ENCODE measurements at regions not wholly inside any gene's neighbourhood (a gene's known extent, or its start where the extent isn't known, plus 50 kb on each side); places are given as distances from the start of the nearest gene placed in this dataset.

DNA sequence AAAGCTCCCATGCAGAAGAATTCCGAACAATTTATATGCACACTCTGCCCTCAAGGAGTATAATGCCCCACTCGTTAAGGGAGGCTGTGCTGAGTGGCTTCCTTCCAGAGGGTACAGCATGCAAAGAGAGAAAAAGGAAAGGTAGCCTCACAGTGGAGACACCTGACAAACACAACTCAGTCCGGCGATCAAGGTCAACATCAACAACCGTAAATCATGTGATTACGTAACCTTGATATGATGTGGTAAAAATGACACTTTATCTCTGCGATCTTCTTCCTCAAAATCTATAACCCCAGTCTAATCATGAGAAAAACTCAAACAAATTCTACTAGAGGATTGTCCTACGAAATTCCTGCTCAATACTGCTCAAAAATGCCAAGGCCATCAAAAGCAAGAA is 400.5 kb upstream of the CCDC196 start:
- no peaks in the 10 kb centered on the region for H3K4me1 Mint-ChIP-seq (ENCODE audit: low read depth)
- ChIA-PET CTCF (no interaction called here), POLR2A (no interaction called here)
- no peaks in the 10 kb centered on the region for H3K9me3 Mint-ChIP-seq
- H3K4me3 Mint-ChIP-seq: no peak overlapping the region
- H3K27me3 Mint-ChIP-seq: peaks cover 6% of the 10 kb centered on the region
- no peak overlapping the region for H3K27ac Mint-ChIP-seq
- no peak for DNase-seq
- H3K36me3 Mint-ChIP-seq: no peaks in the 10 kb centered on the region
- intact Hi-C loops (cut with micrococcal nuclease): no loop called here

DNA sequence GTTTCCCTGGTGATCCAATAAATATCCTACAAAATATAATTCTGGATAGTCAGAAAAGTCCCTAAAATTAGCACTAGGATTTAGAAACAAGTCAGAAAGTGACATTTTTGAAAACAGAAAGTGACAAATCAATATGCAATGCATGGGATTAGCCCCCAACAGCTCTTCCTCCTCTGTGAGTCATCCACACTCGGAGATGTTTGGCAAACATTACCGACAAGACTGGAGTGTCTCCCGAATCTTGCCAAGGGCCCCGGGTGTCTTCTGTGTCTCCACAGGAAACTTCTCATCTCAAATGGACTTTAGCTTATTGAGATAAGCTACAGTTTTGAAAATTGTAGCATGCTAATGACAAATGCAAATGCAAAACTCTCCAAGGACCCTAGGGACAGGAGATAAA is 398.9 kb upstream of the CCDC196 start:
- H3K27me3 Mint-ChIP-seq: peaks cover 4% of the 10 kb centered on the region
- H3K4me1 Mint-ChIP-seq (ENCODE audit: low read depth): no peaks in the 10 kb centered on the region
- H3K4me3 Mint-ChIP-seq: no peak overlapping the region
- CTCF ChIA-PET: no interaction called here
- POLR2A ChIA-PET: no interaction called here
- intact Hi-C loops (cut with micrococcal nuclease): no loop called here
- H3K27ac Mint-ChIP-seq: no peak overlapping the region
- no peaks in the 10 kb centered on the region for H3K36me3 Mint-ChIP-seq
- H3K9me3 Mint-ChIP-seq: no peaks in the 10 kb centered on the region
- DNase-seq: no peak

DNA sequence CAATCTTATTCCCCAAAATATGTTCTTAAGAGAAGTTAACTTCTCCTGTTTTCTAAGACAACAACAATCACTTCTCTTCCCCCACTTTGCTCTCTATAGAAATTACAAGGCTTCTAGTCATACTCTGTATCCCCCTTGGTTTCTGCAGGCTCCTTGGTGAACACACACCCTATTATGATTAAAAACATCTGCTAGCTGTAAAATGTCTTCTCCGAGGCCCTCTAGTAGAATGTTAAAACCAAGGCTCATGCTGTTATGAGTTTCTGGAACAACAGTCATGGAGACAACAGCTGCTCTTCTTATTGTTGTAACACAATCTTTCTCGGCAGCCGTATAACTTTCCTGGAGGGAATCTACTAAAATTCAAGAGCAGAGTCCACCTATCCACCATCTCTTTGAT is 397.5 kb upstream of the CCDC196 start:
- no peak for DNase-seq
- no peaks in the 10 kb centered on the region for H3K9me3 Mint-ChIP-seq
- POLR2A ChIA-PET: no interaction called here
- H3K36me3 Mint-ChIP-seq: no peaks in the 10 kb centered on the region
- no peak overlapping the region for H3K4me3 Mint-ChIP-seq
- no peaks in the 10 kb centered on the region for H3K4me1 Mint-ChIP-seq (ENCODE audit: low read depth)
- intact Hi-C loops (cut with micrococcal nuclease): no loop called here
- no peak overlapping the region for H3K27ac Mint-ChIP-seq
- H3K27me3 Mint-ChIP-seq: peaks cover 2% of the 10 kb centered on the region
- CTCF ChIA-PET: no interaction called here

DNA sequence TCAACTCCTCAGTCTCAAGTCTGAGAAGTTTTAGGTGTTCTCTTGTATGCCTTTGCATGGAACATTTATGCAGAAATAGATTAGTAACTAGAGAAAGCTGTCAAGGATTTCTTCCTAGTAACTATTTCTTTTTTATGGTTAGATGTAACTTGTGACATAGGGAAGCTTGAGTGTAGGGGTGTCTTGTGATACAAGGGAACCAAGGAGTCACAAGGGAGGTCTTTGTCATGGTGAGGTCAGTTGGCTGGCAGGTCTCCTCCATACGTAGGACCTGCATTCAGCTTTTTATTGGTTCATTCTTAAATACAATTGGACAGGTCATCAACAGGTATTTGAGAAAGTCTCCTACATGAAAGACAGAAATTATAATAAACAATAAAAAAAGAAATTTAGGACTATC is 394.0 kb upstream of the CCDC196 start:
- Mint-ChIP-seq H3K4me1 (ENCODE audit: low read depth) (no peaks in the 10 kb centered on the region), H3K27ac (no peak overlapping the region), H3K4me3 (no peak overlapping the region), H3K9me3 (no peaks in the 10 kb centered on the region), H3K36me3 (no peaks in the 10 kb centered on the region), H3K27me3 (no peaks in the 10 kb centered on the region)
- ChIA-PET CTCF (interaction anchor here (0.7 kb wide), 1 partner anchor 131 kb away, joined by 3 read pairs; no protein-coding TSS in a partner anchor), POLR2A (no interaction called here)
- DNase-seq: no peak
- intact Hi-C loops (cut with micrococcal nuclease): no loop called here

DNA sequence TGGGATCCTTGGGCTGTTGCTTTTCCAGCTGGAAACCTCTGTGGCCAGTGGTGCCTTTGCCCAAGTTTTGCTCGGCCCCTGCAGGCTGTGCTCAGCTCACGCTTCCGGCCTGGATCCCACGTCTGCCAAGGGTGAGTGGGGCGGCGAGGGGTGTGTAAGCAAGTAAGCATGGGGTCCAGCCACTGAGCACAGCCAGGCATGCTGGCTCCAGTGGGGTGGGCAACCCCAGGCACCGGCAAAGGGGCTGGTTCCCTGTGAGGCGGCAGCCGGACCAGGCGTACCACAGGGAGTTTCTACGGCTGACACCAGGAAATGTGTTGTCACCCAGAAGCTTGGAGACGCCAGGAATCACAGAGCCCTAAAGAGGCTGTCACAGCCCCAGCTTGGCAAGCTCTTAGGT is 393.4 kb upstream of the CCDC196 start:
- H3K27me3 Mint-ChIP-seq: no peaks in the 10 kb centered on the region
- H3K27ac Mint-ChIP-seq: no peak overlapping the region
- no peaks in the 10 kb centered on the region for H3K9me3 Mint-ChIP-seq
- ChIA-PET POLR2A (no interaction called here), CTCF (interaction anchor here (0.7 kb wide), 1 partner anchor 132 kb away, joined by 3 read pairs; no protein-coding TSS in a partner anchor)
- no peaks in the 10 kb centered on the region for H3K36me3 Mint-ChIP-seq
- intact Hi-C loops (cut with micrococcal nuclease): no loop called here
- DNase-seq: no peak
- no peaks in the 10 kb centered on the region for H3K4me1 Mint-ChIP-seq (ENCODE audit: low read depth)
- no peak overlapping the region for H3K4me3 Mint-ChIP-seq

DNA sequence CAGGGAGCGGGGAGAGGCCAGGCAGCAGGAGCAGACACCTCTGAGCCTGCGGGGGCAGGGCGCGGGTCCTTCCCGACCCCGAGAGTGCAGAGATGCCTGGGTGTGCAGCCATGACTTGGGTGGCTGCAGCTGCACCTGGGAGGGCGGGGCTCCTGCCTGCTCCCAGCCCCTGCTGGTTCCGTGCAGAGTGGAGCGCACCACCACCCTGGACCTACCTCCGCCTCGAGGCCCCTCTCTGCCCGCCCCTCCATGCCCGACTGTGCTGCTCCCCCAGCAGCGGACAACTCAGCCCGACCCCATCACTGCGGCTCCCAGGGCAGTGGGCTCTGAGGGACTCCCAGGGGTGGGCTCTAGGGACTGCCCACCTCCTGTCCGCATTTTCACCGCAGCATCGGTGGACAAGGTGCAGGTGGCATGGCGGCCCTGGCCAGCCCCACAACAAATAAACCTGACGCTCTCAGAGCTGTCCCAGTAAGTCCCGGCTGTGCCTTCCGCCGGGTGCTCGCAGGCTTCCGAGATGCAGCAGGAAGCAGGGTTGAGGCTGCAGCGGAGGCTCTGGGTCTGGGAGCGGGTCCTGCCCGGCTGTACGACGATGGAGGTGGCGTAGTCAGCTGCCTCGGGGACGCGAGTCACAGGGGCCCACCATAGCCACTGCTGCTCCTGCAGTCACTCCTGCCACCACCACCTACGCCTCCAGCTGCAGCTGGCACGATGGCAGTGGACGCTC is 392.0 kb upstream of the CCDC196 start:
- ChIA-PET POLR2A (no interaction called here), CTCF (no interaction called here)
- Mint-ChIP-seq H3K36me3 (no peaks in the 10 kb centered on the region), H3K9me3 (no peaks in the 10 kb centered on the region), H3K27ac (no peak overlapping the region), H3K4me1 (ENCODE audit: low read depth) (no peaks in the 10 kb centered on the region), H3K4me3 (no peak overlapping the region), H3K27me3 (no peaks in the 10 kb centered on the region)
- no peak for DNase-seq
- intact Hi-C loops (cut with micrococcal nuclease): no loop called here

DNA sequence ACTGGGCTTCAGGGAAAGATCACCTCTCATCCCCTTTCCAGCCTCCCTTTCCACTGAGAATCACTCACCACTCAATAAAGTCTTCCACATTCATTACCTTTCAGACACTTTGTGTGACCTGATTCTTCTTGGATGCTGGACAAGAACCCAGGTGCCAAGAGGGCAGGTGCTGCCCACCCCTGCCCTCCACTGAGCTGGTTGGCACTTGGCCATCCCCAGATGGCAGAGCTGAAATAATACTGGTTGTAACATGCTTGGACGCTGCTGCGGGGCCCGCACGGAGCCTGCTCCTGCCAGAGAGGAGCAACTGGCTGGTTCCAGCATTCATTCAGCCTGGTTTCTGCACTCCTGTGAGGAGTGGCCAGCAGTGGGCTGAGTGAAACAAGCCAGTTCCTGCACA is 386.7 kb upstream of the CCDC196 start:
- intact Hi-C loops (cut with micrococcal nuclease): no loop called here
- Mint-ChIP-seq H3K27ac (no peak overlapping the region), H3K4me1 (ENCODE audit: low read depth) (peaks cover 5% of the 10 kb centered on the region), H3K9me3 (no peaks in the 10 kb centered on the region), H3K27me3 (peaks cover 3% of the 10 kb centered on the region), H3K4me3 (no peak overlapping the region), H3K36me3 (no peaks in the 10 kb centered on the region)
- ChIA-PET CTCF (interaction anchor here (0.8 kb wide), 1 partner anchor 29 kb away, joined by 3 read pairs; no protein-coding TSS in a partner anchor), POLR2A (no interaction called here)
- DNase-seq: no peak

DNA sequence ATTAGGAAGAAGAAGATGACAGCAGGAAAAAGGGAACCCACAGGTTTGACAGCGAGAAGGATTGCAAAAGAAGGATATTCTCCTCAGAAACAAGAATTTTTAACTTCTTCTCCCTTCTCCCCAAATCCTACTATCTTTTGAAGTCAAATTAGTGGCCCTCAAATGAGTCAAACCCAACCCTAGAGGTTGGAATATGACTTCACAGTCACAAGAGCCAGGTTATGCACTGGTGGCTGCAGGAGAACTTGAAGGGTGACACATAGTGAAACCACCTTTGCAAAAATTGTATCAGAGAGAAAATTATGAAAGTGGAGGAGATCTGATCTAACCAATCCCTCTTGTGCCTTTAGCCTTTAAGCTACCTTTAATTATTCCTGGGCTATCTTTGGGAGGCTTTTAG is 386.2 kb upstream of the CCDC196 start:
- H3K4me1 Mint-ChIP-seq (ENCODE audit: low read depth): peaks cover 5% of the 10 kb centered on the region
- CTCF ChIA-PET: no interaction called here
- H3K9me3 Mint-ChIP-seq: no peaks in the 10 kb centered on the region
- H3K27ac Mint-ChIP-seq: no peak overlapping the region
- no peak overlapping the region for H3K4me3 Mint-ChIP-seq
- POLR2A ChIA-PET: no interaction called here
- DNase-seq: peak; percentile 31
- no peaks in the 10 kb centered on the region for H3K36me3 Mint-ChIP-seq
- peaks cover 3% of the 10 kb centered on the region for H3K27me3 Mint-ChIP-seq
- intact Hi-C loops (cut with micrococcal nuclease): no loop called here

DNA sequence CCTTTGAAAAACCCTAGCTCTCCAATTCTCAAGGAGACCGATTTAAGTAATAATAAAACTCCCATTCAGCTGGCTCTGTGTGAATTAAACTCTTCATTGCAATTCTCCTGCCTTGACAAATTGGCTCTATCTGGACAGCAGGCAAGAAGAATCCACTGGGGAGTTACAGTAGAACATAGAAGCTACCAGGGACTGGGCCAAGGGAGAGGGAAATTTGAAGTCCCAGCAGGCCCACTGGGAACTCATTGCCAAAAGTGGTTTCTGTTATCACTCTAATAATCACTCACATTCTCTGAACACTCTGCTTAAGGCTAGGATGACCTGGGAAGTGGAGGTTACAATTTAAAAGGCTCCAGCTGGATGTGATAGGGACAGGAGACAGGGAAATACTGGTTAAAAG is 384.5 kb upstream of the CCDC196 start:
- DNase-seq: no peak
- Mint-ChIP-seq H3K9me3 (no peaks in the 10 kb centered on the region), H3K27me3 (peaks cover 3% of the 10 kb centered on the region), H3K27ac (no peak overlapping the region), H3K36me3 (no peaks in the 10 kb centered on the region), H3K4me3 (no peak overlapping the region), H3K4me1 (ENCODE audit: low read depth) (peaks cover 12% of the 10 kb centered on the region)
- intact Hi-C loops (cut with micrococcal nuclease): no loop called here
- CTCF ChIA-PET: no interaction called here
- POLR2A ChIA-PET: no interaction called here

DNA sequence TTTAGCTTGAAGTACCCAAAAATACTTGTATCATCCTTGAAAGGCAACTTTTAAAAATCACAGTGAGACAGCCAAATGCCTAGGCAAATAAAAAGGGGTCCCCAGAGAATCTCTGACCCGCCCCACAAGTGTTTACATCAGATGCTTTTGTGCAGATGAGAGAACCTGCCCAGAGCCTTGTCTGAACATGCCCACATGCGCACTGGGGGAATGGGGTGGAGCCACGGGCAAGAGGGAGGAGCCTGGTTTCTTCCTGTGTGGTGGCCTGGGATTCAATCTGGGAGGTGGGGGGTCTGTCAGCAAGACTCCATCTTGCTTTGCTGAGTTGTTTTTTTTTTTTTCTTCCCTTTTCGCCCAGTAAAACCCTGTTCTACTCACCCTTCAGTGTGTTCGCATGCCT is 381.7 kb upstream of the CCDC196 start:
- no peaks in the 10 kb centered on the region for H3K36me3 Mint-ChIP-seq
- POLR2A ChIA-PET: no interaction called here
- peaks cover 3% of the 10 kb centered on the region for H3K27me3 Mint-ChIP-seq
- CTCF ChIA-PET: interaction anchor here (2.4 kb wide), 1 partner anchor 34 kb away, joined by 10 read pairs; no protein-coding TSS in a partner anchor
- H3K9me3 Mint-ChIP-seq: no peaks in the 10 kb centered on the region
- peaks cover 12% of the 10 kb centered on the region for H3K4me1 Mint-ChIP-seq (ENCODE audit: low read depth)
- no peak for DNase-seq
- intact Hi-C loops (cut with micrococcal nuclease): no loop called here
- no peak overlapping the region for H3K4me3 Mint-ChIP-seq
- no peak overlapping the region for H3K27ac Mint-ChIP-seq

DNA sequence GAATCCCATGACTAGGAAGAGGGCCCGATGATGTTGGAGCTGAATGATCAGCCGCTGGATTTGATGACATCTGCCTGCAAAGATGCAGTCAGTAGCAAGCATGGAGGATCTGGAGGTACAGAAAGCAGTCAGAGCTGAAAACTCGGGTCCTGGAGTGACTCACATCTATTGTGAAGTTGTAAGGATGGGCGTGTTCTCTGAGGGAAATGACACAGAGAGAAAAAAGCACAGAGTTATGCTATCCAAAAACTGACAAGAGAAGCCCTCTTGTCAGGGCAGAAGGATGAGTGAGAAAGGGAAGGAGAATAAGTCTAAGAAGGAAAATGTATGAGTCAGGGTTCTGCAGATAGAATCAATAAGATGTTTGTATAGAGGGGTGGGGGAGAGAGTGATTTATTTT is 380.4 kb upstream of the CCDC196 start:
- H3K9me3 Mint-ChIP-seq: no peaks in the 10 kb centered on the region
- peak; percentile 34 for DNase-seq
- H3K27me3 Mint-ChIP-seq: peaks cover 3% of the 10 kb centered on the region
- H3K4me1 Mint-ChIP-seq (ENCODE audit: low read depth): peaks cover 7% of the 10 kb centered on the region
- H3K27ac Mint-ChIP-seq: no peak overlapping the region
- intact Hi-C loops (cut with micrococcal nuclease): no loop called here
- no peaks in the 10 kb centered on the region for H3K36me3 Mint-ChIP-seq
- ChIA-PET CTCF (interaction anchor here (2.4 kb wide), 1 partner anchor 35 kb away, joined by 10 read pairs; no protein-coding TSS in a partner anchor), POLR2A (no interaction called here)
- no peak overlapping the region for H3K4me3 Mint-ChIP-seq

DNA sequence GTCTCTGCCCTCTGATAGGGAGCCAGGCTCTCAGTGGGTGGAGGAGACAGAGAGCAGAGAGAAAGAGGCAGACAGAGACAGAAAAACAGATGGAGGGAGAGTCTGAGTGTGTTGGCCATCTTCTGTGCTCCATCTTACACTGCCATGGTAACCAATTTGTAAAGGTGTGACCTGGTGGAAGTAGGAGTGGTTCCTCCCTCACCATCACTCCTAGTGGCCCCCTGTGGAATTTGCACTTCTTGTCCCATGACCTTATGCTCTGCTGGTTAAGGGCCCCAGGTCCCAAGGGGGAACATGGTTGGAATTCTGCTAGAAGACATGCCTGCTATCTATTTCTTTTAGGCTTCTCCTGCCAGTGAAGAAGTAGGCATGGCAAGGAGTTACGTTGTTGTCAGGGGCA is 376.7 kb upstream of the CCDC196 start:
- Mint-ChIP-seq H3K4me1 (ENCODE audit: low read depth) (peaks cover 7% of the 10 kb centered on the region), H3K9me3 (no peaks in the 10 kb centered on the region), H3K4me3 (no peak overlapping the region), H3K27ac (no peak overlapping the region), H3K27me3 (no peaks in the 10 kb centered on the region), H3K36me3 (no peaks in the 10 kb centered on the region)
- DNase-seq: no peak
- POLR2A ChIA-PET: no interaction called here
- CTCF ChIA-PET: no interaction called here
- intact Hi-C loops (cut with micrococcal nuclease): no loop called here

DNA sequence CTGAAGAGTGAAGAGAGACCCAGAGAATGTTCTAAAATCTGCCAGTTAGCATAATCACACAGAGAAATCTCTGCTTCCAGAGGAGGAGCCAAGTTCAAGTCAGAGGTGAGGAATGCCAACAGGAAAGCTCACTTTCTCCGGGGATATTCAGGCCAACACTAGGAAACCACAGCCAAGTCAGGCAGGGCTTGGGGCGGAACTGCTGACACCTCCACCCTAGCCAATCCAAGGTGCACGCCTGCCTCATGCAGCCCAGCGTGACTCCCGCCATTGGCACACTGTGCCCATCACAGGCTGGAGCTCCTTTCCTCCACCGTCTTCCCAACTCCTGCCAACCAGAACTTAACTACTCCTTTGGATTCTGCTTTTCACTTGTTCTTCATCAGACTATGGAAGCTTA is 374.3 kb upstream of the CCDC196 start:
- no peak overlapping the region for H3K4me3 Mint-ChIP-seq
- H3K27me3 Mint-ChIP-seq: peaks cover 1% of the 10 kb centered on the region
- POLR2A ChIA-PET: no interaction called here
- CTCF ChIA-PET: no interaction called here
- no peaks in the 10 kb centered on the region for H3K36me3 Mint-ChIP-seq
- no peaks in the 10 kb centered on the region for H3K9me3 Mint-ChIP-seq
- intact Hi-C loops (cut with micrococcal nuclease): no loop called here
- no peaks in the 10 kb centered on the region for H3K4me1 Mint-ChIP-seq (ENCODE audit: low read depth)
- DNase-seq: no peak
- H3K27ac Mint-ChIP-seq: no peak overlapping the region
